WTC11 (cell line): ENCODE measurements at regions not wholly inside any gene's neighbourhood (a gene's known extent, or its start where the extent isn't known, plus 50 kb on each side); places are given as distances from the start of the nearest gene placed in this dataset.

Experiments
- ATAC-seq: fragments of 200-7000 bp; cut with Tn5 transposase; 2 replicates; pipeline ENCODE4 v1.10.0; 2021; ENCODE audit warnings: mild to moderate bottlenecking, moderate library complexity
- CTCF ChIA-PET: fragments of 300-600 bp; sonication (Branson Sonifier 250); formaldehyde crosslinking; loops from one replicate; lab custom pipeline; 2021; ENCODE audit warnings: antibody characterized with exemption; lab: Charles Lee
- POLR2A ChIA-PET: fragments of 350-600 bp; sonication (Branson Sonifier 250); formaldehyde crosslinking; loops from one replicate; lab custom pipeline; 2021; ENCODE audit warnings: antibody characterized with exemption; lab: Charles Lee
- DNase-seq: peaks from one replicate; pipeline ENCODE4 v3.0.0; 2021; ENCODE audit warnings: low spot score
- H3K27ac Mint-ChIP-seq: 2 replicates; pipeline ENCODE4 v1.8.0; 2021; ENCODE audit warnings: mixed read lengths
- H3K27me3 Mint-ChIP-seq: 2 replicates; pipeline ENCODE4 v1.8.0; 2021; ENCODE audit warnings: low read depth, mild to moderate bottlenecking, moderate library complexity, mixed read lengths
- H3K36me3 Mint-ChIP-seq: 2 replicates; pipeline ENCODE4 v1.8.0; 2021; ENCODE audit warnings: mixed read lengths
- H3K4me1 Mint-ChIP-seq: 2 replicates; pipeline ENCODE4 v1.8.0; 2022; ENCODE audit warnings: mixed read lengths
- H3K4me3 Mint-ChIP-seq: 2 replicates; pipeline ENCODE4 v1.8.0; 2021; ENCODE audit warnings: mild to moderate bottlenecking, moderate library complexity, mixed read lengths
- H3K9me3 Mint-ChIP-seq: 2 replicates; pipeline ENCODE4 v1.8.0; 2021; ENCODE audit warnings: mixed read lengths
- AR ChIP-seq: fragments of 250-450 bp; sonication (Bioruptor Pico); IDR thresholded peaks from 2 replicates; pipeline ENCODE4 v1.9.0; 2021; ENCODE audit warnings: mild to moderate bottlenecking
- CREB1 ChIP-seq: sonication (generic); formaldehyde crosslinking; IDR thresholded peaks from 2 replicates; pipeline ENCODE4 v1.8.0; 2023; ENCODE audit warnings: mild to moderate bottlenecking, missing genetic modification reagents
- E2F4 ChIP-seq: sonication (generic); formaldehyde crosslinking; IDR thresholded peaks from 2 replicates; pipeline ENCODE4 v1.8.1; 2022; ENCODE audit warnings: low read depth, mild to moderate bottlenecking, moderate library complexity, missing genetic modification reagents, borderline replicate concordance
- GRHL2 ChIP-seq: fragments of 250-450 bp; sonication (Bioruptor Pico); IDR thresholded peaks from 2 replicates; pipeline ENCODE4 v1.8.0; 2022; ENCODE audit warnings: mild to moderate bottlenecking, moderate library complexity; ENCODE audit not compliant: insufficient replicate concordance, severe bottlenecking
- JAZF1 ChIP-seq: fragments of 250-450 bp; sonication (Bioruptor Pico); IDR thresholded peaks from 2 replicates; pipeline ENCODE4 v1.9.0; 2021; ENCODE audit warnings: moderate library complexity, mild to moderate bottlenecking, inconsistent platforms
- NR3C1 ChIP-seq: sonication (generic); formaldehyde crosslinking; conservative IDR thresholded peaks from 2 replicates; pipeline ENCODE4 v1.8.1; 2023; ENCODE audit warnings: low read depth, mild to moderate bottlenecking, missing genetic modification reagents
- SP1 ChIP-seq: sonication (generic); formaldehyde crosslinking; conservative IDR thresholded peaks from 2 replicates; pipeline ENCODE4 v1.8.1; 2022; ENCODE audit warnings: missing genetic modification reagents
- STAT6 ChIP-seq: sonication (generic); formaldehyde crosslinking; conservative IDR thresholded peaks from 2 replicates; pipeline ENCODE4 v1.8.1; 2023; ENCODE audit warnings: mild to moderate bottlenecking, low read depth, missing genetic modification reagents, moderate library complexity
- TCF7 ChIP-seq: sonication (generic); formaldehyde crosslinking; IDR thresholded peaks from 2 replicates; pipeline ENCODE4 v1.8.0; 2022; ENCODE audit warnings: mild to moderate bottlenecking, low read depth, missing genetic modification reagents, moderate library complexity
- TP53 ChIP-seq: sonication (generic); formaldehyde crosslinking; IDR thresholded peaks from 2 replicates; pipeline ENCODE4 v1.8.1; 2023; ENCODE audit warnings: mild to moderate bottlenecking, missing genetic modification reagents
- ZNF317 ChIP-seq: sonication (generic); formaldehyde crosslinking; IDR thresholded peaks from 2 replicates; pipeline ENCODE4 v1.8.1; 2023; ENCODE audit warnings: low read depth, mild to moderate bottlenecking, moderate library complexity, missing genetic modification reagents, borderline replicate concordance
- ZNF416 ChIP-seq: fragments of 250-450 bp; sonication (Bioruptor Pico); IDR thresholded peaks from 2 replicates; pipeline ENCODE4 v1.9.0; 2021; ENCODE audit warnings: mild to moderate bottlenecking, inconsistent platforms
- ZNF423 ChIP-seq: fragments of 250-450 bp; sonication (Bioruptor Pico); IDR thresholded peaks from 2 replicates; pipeline ENCODE4 v2.1.2; 2022; ENCODE audit warnings: mild to moderate bottlenecking, moderate library complexity
- TF ChIP-seq, protein P1 (sequence below): sonication (generic); formaldehyde crosslinking; IDR thresholded peaks from 2 replicates; pipeline ENCODE4 v1.8.0; 2023; ENCODE audit warnings: missing genetic modification reagents, mild to moderate bottlenecking, borderline replicate concordance

- no peak for TF ChIP-seq SP1
- no peak for TF ChIP-seq TP53 (CRISPR knock-in tag)
- TF ChIP-seq, protein P1, sequence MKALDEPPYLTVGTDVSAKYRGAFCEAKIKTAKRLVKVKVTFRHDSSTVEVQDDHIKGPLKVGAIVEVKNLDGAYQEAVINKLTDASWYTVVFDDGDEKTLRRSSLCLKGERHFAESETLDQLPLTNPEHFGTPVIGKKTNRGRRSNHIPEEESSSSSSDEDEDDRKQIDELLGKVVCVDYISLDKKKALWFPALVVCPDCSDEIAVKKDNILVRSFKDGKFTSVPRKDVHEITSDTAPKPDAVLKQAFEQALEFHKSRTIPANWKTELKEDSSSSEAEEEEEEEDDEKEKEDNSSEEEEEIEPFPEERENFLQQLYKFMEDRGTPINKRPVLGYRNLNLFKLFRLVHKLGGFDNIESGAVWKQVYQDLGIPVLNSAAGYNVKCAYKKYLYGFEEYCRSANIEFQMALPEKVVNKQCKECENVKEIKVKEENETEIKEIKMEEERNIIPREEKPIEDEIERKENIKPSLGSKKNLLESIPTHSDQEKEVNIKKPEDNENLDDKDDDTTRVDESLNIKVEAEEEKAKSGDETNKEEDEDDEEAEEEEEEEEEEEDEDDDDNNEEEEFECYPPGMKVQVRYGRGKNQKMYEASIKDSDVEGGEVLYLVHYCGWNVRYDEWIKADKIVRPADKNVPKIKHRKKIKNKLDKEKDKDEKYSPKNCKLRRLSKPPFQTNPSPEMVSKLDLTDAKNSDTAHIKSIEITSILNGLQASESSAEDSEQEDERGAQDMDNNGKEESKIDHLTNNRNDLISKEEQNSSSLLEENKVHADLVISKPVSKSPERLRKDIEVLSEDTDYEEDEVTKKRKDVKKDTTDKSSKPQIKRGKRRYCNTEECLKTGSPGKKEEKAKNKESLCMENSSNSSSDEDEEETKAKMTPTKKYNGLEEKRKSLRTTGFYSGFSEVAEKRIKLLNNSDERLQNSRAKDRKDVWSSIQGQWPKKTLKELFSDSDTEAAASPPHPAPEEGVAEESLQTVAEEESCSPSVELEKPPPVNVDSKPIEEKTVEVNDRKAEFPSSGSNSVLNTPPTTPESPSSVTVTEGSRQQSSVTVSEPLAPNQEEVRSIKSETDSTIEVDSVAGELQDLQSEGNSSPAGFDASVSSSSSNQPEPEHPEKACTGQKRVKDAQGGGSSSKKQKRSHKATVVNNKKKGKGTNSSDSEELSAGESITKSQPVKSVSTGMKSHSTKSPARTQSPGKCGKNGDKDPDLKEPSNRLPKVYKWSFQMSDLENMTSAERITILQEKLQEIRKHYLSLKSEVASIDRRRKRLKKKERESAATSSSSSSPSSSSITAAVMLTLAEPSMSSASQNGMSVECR (CRISPR knock-in tag), result no peak
- no peak for TF ChIP-seq ZNF317 (CRISPR knock-in tag)
- no peak for TF ChIP-seq AR (CRISPR knock-in tag)
- no peak for TF ChIP-seq ZNF423 (CRISPR knock-in tag)
- TF ChIP-seq NR3C1 (CRISPR knock-in tag), result no peak
- TF ChIP-seq TCF7 (CRISPR knock-in tag), result no peak
- TF ChIP-seq ZNF416 (CRISPR knock-in tag), result no peak
- TF ChIP-seq GRHL2 (CRISPR knock-in tag), result no peak
- no peak for TF ChIP-seq JAZF1 (CRISPR knock-in tag)
- TF ChIP-seq CREB1 (CRISPR knock-in tag), result no peak
- TF ChIP-seq E2F4 (CRISPR knock-in tag), result no peak
- no peaks in the 10 kb centered on the region; the same call in 1 of the 2 replicates for H3K27me3 Mint-ChIP-seq
- no peaks in the 10 kb centered on the region for H3K36me3 Mint-ChIP-seq
- no peak overlapping the region for H3K4me3 Mint-ChIP-seq
- peaks cover 18% of the 10 kb centered on the region for H3K9me3 Mint-ChIP-seq
- POLR2A ChIA-PET, result no interaction called here
- no peaks in the 10 kb centered on the region for H3K4me1 Mint-ChIP-seq
- H3K27ac Mint-ChIP-seq, result no peak overlapping the region
- ATAC-seq (no peak), DNase-seq (no peak)
- CTCF ChIA-PET, result no interaction called here
Observed at GRCh38 chr2:66888246-66888645, 453.3 kb downstream of the MEIS1 start.

GRCh38 chr2:66888791-66889631 lies 454.1 kb downstream of the MEIS1 start:
- H3K27ac Mint-ChIP-seq, result no peak overlapping the region
- H3K4me3 Mint-ChIP-seq, result no peak overlapping the region
- H3K4me1 Mint-ChIP-seq, result no peaks in the 10 kb centered on the region
- POLR2A ChIA-PET, result no interaction called here
- peaks cover 12% of the 10 kb centered on the region for H3K9me3 Mint-ChIP-seq
- no peaks in the 10 kb centered on the region; the same call in 1 of the 2 replicates for H3K27me3 Mint-ChIP-seq
- H3K36me3 Mint-ChIP-seq, result no peaks in the 10 kb centered on the region
- TF ChIP-seq STAT6 (CRISPR knock-in tag), result no peak
- TF ChIP-seq, all 79 proteins: peak for 0
- no peak for ATAC-seq
- DNase-seq, result no peak
- CTCF ChIA-PET, result no interaction called here
